GM21825 (cell line): ENCODE measurements at regions not wholly inside any gene's neighbourhood (a gene's known extent, or its start where the extent isn't known, plus 50 kb on each side); places are given as distances from the start of the nearest gene placed in this dataset.
"Not testable (repeated sequence)": the region's sequence is repeated elsewhere in the genome, so short reads cannot be mapped to it uniquely, and the experiment has no call there.

Source experiments
- ATAC-seq: cut with Tn5 transposase; IDR thresholded peaks from one replicate; pipeline ENCODE4 v1.9.1; 2021; ENCODE audit warnings: mild to moderate bottlenecking, moderate library complexity; ENCODE audit not compliant: unreplicated experiment

DNA sequence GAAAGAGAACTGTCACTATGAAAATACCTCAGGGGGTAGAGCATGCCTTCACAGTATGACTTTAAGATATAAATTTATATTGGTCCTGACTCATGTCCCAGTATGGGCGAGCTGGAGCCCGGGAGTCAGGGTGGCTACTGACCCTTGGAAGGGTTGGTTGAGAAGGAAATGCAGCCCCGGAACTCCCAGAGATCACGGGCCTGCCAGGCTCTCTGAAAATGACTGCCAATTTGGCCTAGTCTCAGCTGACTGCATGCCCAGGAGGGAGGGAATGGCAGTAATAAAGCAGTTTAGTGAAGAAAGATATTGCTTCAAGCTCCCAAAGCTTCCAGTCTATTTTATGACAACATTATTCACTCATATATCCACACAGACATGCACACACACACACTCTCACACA lies 299.0 kb downstream of the NR2F2 start:
- no peak for ATAC-seq

DNA sequence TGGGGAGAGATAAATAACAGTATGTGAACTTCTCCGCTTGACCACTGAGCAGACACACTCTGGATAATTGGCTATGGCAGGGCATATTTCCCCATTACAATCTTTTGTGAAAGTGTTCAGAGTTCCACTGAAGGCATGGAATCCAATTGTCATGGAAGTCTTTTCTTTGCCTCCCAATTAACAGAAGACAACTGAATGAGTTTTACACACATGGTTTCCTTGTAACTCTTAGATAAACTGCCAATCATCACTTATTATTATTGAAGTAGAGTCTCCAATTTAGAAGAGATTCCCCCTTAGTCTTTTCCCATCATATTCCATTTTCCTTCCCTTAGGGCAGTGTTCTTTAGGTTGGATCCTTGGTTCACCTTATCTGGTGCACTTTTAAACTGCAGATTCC lies 308.3 kb downstream of the NR2F2 start:
- no peak for ATAC-seq

- ATAC-seq, result no peak
Observed at GRCh38 chr15:96645796-96646195, 315.3 kb downstream of the NR2F2 start.

GRCh38 chr15:96648866-96649265 lies 318.4 kb downstream of the NR2F2 start:
- ATAC-seq, result no peak

- ATAC-seq, result no peak
Observed at GRCh38 chr15:96657096-96657495, 326.6 kb downstream of the NR2F2 start.

DNA sequence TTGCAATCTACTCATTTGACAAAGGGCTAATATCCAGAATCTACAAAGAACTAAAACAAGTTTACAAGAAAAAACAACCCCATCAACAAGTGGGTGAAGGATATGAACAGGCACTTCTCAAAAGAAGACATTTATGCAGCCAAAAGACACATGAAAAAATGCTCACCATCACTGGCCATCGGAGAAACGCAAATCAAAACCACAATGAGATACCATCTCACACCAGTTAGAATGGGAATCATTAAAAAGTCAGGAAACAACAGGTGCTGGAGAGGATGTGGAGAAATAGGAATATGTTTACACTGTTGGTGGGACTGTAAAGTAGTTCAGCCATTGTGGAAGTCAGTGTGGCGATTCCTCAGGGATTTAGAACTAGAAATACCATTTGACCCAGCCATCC lies 336.5 kb downstream of the NR2F2 start:
- ATAC-seq, result not testable (repeated sequence)

DNA sequence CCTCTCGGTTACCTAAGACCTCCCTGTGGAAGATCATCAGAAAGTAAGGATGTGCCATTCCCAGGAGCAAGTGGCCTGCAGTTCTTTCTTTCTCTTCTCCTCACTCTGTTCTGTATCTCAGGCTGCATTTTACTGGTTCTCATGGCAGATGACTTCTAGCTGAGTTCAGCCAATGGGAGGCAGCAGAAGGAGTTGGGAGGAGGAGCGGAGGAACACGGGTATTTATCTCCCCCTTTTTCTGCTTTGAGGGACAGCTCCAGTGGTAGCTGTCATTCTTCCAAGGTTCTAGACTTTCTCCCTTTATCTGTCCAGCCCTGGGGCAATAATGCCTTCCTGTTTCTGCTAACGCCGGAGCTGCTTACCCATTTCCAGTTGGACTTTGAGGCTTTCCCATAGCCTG lies 339.9 kb downstream of the NR2F2 start:
- ATAC-seq, result no peak

- ATAC-seq, result no peak
Observed at GRCh38 chr15:96672629-96673028, 342.1 kb downstream of the NR2F2 start.

DNA sequence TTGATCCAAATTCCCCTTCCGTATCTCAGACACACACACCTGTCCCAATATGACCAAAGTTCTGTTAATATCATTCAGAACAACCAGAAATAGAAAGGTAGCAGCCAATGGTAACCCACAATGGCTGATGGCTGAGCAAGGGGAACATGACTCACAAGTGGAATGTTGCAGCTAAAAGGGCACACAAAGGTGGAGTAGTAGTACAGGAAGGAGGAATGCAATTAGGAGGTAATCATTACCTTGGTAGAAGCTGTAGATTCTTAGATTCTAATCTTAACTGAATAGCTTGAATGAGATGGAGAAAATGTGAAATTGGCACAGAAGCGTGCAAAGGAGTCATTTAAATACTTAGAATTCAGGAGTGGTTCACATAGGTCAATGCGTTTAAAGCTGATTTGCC lies 347.9 kb downstream of the NR2F2 start:
- ATAC-seq, result no peak

DNA sequence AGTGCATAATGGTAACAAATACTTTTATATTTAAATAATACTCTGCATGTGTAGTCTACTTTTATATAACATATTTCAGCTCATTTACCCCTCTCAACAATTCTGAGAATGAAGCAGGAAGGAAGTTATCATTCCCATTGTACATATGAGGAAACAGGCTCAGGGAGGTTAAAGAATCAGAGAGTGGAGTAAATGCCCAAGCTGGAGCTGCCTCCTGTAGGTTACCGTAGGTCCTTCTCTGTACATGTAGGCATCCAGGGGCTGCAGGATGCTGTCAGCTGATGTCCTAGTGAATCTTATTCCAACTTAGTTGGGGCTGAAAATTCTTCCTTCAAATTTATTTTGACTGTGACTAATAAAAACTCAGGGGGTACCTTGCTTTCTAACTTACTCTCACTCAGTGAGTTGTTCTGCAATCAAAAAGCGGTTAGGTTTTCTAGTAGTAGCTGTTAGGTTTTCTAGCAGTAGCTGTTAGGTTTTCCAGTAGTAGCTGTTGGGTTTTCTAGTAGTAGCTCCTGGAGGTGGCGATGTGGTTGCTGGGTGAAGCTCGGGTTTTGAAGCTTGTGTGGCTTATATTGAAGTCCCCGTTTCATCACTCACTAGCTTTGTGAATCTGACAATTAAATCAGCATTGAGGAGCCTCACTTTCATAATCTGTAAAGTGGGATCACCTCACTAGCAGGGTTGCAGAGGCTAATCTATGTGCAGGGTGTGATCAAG lies 357.0 kb downstream of the NR2F2 start:
- no peak for ATAC-seq

GRCh38 chr15:96690733-96691132 lies 360.2 kb downstream of the NR2F2 start:
- no peak for ATAC-seq

- no peak for ATAC-seq
Observed at GRCh38 chr15:96692826-96693225, 362.3 kb downstream of the NR2F2 start.

DNA sequence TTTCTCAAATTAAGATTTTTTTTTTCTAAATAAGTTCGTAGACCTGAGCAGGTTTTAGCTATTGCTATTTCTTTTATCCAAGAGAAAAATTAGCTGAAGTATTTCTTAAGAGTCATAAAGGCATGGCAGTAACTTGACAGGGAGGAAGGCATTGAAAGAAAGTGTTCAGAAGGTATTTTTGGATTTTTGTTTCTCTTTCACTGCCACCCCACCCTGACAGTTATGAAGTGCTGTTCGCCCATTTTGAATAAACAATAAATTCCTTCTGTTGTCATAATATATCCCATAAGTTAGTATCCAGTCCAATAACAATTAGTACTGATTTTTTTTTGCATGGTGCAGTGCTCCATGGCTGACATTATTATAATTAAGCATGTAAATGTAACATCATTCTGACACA lies 363.0 kb downstream of the NR2F2 start:
- no peak for ATAC-seq

DNA sequence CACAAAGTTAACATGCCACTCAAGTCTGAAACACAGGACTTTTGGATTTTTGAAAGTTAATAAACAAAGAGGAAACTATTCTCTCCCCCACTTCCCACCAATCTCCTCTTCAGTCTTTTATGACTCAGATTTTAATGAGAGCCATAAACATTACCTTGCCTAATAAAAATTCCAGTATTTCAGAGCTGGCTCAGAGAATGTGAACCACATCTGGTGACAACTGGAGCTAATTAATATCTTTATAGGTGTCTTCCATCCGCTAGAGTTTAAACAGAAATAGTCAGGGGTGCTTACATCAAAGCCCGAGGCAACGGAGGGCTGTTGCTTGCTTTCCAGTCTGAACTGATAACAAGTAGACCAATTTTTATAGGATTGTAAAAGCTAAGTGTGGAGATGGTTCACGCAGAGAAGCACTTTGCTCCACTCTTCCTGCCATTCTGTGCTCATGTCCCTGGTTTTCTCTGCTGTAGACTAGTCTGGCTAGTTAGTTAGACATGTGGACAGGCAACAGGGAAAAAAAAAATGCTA lies 363.6 kb downstream of the NR2F2 start:
- ATAC-seq, result no peak

DNA sequence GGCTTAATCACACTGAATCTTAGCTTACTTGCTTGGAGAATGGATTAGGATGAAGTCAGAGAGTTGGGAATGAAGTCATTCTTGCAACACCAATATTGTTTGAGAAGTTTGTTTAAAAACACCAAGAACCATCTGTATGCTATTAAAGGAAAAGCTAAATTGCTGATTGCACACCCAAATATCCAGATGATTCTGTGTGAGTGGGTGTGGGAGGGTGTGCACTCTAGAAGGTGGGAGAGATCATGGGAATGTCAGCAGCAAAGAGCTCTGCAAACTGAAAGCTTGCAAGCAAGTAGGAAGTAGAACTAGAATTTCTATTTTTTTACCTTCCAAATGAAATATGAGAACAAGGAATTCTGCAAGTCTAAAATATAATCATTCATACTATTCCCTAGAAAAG lies 364.9 kb downstream of the NR2F2 start:
- ATAC-seq, result no peak

- ATAC-seq, result no peak
Observed at GRCh38 chr15:96699871-96700401, 369.4 kb downstream of the NR2F2 start.

GRCh38 chr15:96700555-96700954 lies 370.1 kb downstream of the NR2F2 start:
- ATAC-seq, result no peak

GRCh38 chr15:96701443-96701842 lies 370.9 kb downstream of the NR2F2 start:
- ATAC-seq, result no peak

DNA sequence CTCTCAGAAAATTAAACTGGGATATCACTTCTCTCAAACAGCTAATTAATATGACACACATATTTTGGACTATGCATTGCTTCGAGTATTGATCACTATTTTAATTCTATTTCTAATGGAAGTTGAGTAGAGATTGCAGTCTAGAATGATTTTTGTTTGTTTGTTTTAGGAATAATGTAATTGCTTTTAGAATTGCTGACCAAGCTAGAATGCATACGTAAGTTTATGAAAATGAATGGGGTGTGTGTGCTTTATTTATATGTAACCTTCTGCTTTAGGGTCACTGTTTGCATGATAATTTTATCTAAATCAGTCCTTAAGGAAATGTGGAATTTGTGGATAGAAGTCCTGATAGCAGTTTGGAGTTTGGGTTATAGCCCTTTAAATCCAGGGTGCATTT lies 371.4 kb downstream of the NR2F2 start:
- no peak for ATAC-seq

- ATAC-seq, result no peak
Observed at GRCh38 chr15:96702589-96702988, 372.1 kb downstream of the NR2F2 start.

DNA sequence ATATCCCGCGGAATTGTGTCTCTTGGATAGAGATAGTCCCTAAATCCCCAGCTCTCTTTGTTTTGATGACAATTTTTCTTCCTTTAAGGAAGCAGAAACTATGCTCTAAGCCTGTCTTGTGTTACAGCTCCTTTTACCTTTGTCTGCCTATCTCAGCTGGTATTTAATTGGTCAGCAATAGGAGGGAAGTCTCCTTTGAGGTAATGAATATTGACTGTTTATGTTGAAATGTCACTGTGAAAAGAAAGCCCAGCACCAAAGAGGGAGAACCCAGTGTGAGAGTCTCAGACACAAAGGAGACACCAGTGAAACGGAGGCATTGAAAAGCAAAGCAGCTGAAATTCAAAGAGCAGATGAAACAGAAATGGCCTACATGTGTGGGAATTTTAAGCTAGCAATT lies 372.6 kb downstream of the NR2F2 start:
- no peak for ATAC-seq

- ATAC-seq, result no peak
Observed at GRCh38 chr15:96703794-96704550, 373.5 kb downstream of the NR2F2 start.
